H9 (cell line): ENCODE measurements at regions not wholly inside any gene's neighbourhood (a gene's known extent, or its start where the extent isn't known, plus 50 kb on each side); places are given as distances from the start of the nearest gene placed in this dataset.

Source experiments
- DNase-seq: peaks from one replicate; pipeline ENCODE4 v3.0.0-alpha.2; 2017
- H2AFZ ChIP-seq: one replicate; pipeline ENCODE4 v1.6.1; 2013; ENCODE audit warnings: mild to moderate bottlenecking, low read length, control low read depth, moderate library complexity
- H2AK5ac ChIP-seq: 2 replicates; pipeline ENCODE4 v1.6.1; 2013; ENCODE audit warnings: low read length, control low read depth, mixed read lengths; ENCODE audit not compliant: insufficient read length
- H2BK120ac ChIP-seq: one replicate; pipeline ENCODE4 v1.6.1; 2013; ENCODE audit warnings: low read depth, mild to moderate bottlenecking, low read length, control low read depth, inconsistent platforms; ENCODE audit not compliant: poor library complexity, severe bottlenecking
- H2BK12ac ChIP-seq: 2 replicates; pipeline ENCODE4 v1.6.1; 2013; ENCODE audit warnings: low read length, control low read depth, mixed read lengths, low read depth; ENCODE audit not compliant: insufficient read length
- H2BK15ac ChIP-seq: 2 replicates; pipeline ENCODE4 v1.6.1; 2013; ENCODE audit warnings: low read depth, low read length, control low read depth
- H2BK20ac ChIP-seq: one replicate; pipeline ENCODE4 v1.6.1; 2013; ENCODE audit warnings: low read depth, mild to moderate bottlenecking, low read length, control low read depth, inconsistent platforms; ENCODE audit not compliant: poor library complexity, severe bottlenecking
- H2BK5ac ChIP-seq: 2 replicates; pipeline ENCODE4 v1.6.1; 2013; ENCODE audit warnings: low read length, control low read depth, mixed read lengths; ENCODE audit not compliant: insufficient read length
- H3K14ac ChIP-seq: 2 replicates; pipeline ENCODE4 v1.6.1; 2013; ENCODE audit warnings: low read length, control low read depth; ENCODE audit not compliant: insufficient read depth
- H3K18ac ChIP-seq: 2 replicates; pipeline ENCODE4 v1.6.1; 2013; ENCODE audit warnings: low read depth, mild to moderate bottlenecking, mixed read lengths, low read length, control low read depth; ENCODE audit not compliant: insufficient read length
- H3K23ac ChIP-seq: 2 replicates; pipeline ENCODE4 v1.6.1; 2013; ENCODE audit warnings: low read length, control low read depth, mixed read lengths, low read depth; ENCODE audit not compliant: insufficient read length
- H3K23me2 ChIP-seq: 2 replicates; pipeline ENCODE4 v1.6.1; 2013; ENCODE audit warnings: low read depth, mild to moderate bottlenecking, mixed read lengths, low read length, control low read depth; ENCODE audit not compliant: insufficient read length, poor library complexity, severe bottlenecking
- H3K27ac ChIP-seq: 2 replicates; pipeline ENCODE4 v1.5.1; 2013; ENCODE audit warnings: low read length, control low read depth, mixed read lengths, low read depth; ENCODE audit not compliant: insufficient read length
- H3K27me3 ChIP-seq: 2 replicates; pipeline ENCODE4 v1.6.1; 2013; ENCODE audit warnings: low read length, control low read depth, inconsistent platforms; ENCODE audit not compliant: insufficient read depth
- H3K4ac ChIP-seq: 2 replicates; pipeline ENCODE4 v1.6.1; 2013; ENCODE audit warnings: low read depth, mild to moderate bottlenecking, control low read depth, inconsistent platforms, low read length, moderate library complexity
- H3K4me1 ChIP-seq: 2 replicates; pipeline ENCODE4 v1.6.1; 2013; ENCODE audit warnings: low read length, control low read depth, inconsistent platforms; ENCODE audit not compliant: insufficient read depth
- H3K4me2 ChIP-seq: 2 replicates; pipeline ENCODE4 v1.6.1; 2013; ENCODE audit warnings: low read length, control low read depth, mixed read lengths; ENCODE audit not compliant: insufficient read length, insufficient read depth
- H3K56ac ChIP-seq: 2 replicates; pipeline ENCODE4 v1.6.1; 2013; ENCODE audit warnings: low read depth, mild to moderate bottlenecking, mixed read lengths, low read length, control low read depth; ENCODE audit not compliant: insufficient read length
- H3K79me1 ChIP-seq: 2 replicates; pipeline ENCODE4 v1.6.1; 2013; ENCODE audit warnings: low read depth, mild to moderate bottlenecking, moderate library complexity, low read length, control low read depth, inconsistent platforms; ENCODE audit not compliant: insufficient read depth, poor library complexity, severe bottlenecking
- H3K79me2 ChIP-seq: 2 replicates; pipeline ENCODE4 v1.6.1; 2013; ENCODE audit warnings: low read length, control low read depth, inconsistent platforms; ENCODE audit not compliant: insufficient read depth
- H3K9ac ChIP-seq: 2 replicates; pipeline ENCODE4 v1.6.1; 2013; ENCODE audit warnings: low read length, control low read depth, mixed read lengths; ENCODE audit not compliant: insufficient read length; ENCODE audit errors: extremely low read depth
- H3K9me3 ChIP-seq: one replicate; pipeline ENCODE4 v1.6.1; 2013; ENCODE audit warnings: low read depth, low read length, inconsistent platforms; ENCODE audit not compliant: control insufficient read depth
- H3T11ph ChIP-seq: one replicate; pipeline ENCODE4 v1.6.1; 2013; ENCODE audit warnings: mild to moderate bottlenecking, low read length, control low read depth, inconsistent platforms
- H4K20me1 ChIP-seq: one replicate; pipeline ENCODE4 v1.6.1; 2013; ENCODE audit not compliant: control insufficient read depth, insufficient read length, insufficient read depth
- H4K5ac ChIP-seq: 2 replicates; pipeline ENCODE4 v1.6.1; 2013; ENCODE audit warnings: low read depth, mild to moderate bottlenecking, mixed read lengths, low read length, control low read depth; ENCODE audit not compliant: insufficient read length
- H4K8ac ChIP-seq: replicated peaks from 2 replicates; pipeline ENCODE4 v1.6.1; 2013; ENCODE audit warnings: low read length, control low read depth, mixed read lengths, low read depth; ENCODE audit not compliant: insufficient read length
- H4K91ac ChIP-seq: 2 replicates; pipeline ENCODE4 v1.6.1; 2013; ENCODE audit warnings: low read depth, mild to moderate bottlenecking, moderate library complexity, mixed read lengths, low read length, control low read depth; ENCODE audit not compliant: insufficient read length
- H3K27ac Mint-ChIP-seq, 3 experiments: 2 replicates in 2 of 3; 3 replicates in 1 of 3; pipeline ENCODE4 v1.8.0; 2020 to 2021; ENCODE audit warnings: mixed read lengths in 3 of 3, mild to moderate bottlenecking in 1 of 3, moderate library complexity in 1 of 3
- H3K27me3 Mint-ChIP-seq: 2 replicates; pipeline ENCODE4 v1.8.0; 2021; ENCODE audit warnings: low read depth, mild to moderate bottlenecking, moderate library complexity, mixed read lengths
- H3K36me3 Mint-ChIP-seq, 3 experiments: 2 replicates in 2 of 3; 3 replicates in 1 of 3; pipeline ENCODE4 v1.8.0; 2020 to 2021; ENCODE audit warnings: low read depth in 3 of 3, mixed read lengths in 3 of 3; ENCODE audit not compliant: insufficient read depth in 1 of 3
- H3K4me1 Mint-ChIP-seq, 2 experiments: 2 replicates each; pipeline ENCODE4 v1.8.0; 2020; ENCODE audit warnings: mixed read lengths in 2 of 2
- H3K4me3 Mint-ChIP-seq, 2 experiments: 2 replicates in 1 of 2; 3 replicates in 1 of 2; pipeline ENCODE4 v1.8.0; 2020 to 2021; ENCODE audit warnings: mild to moderate bottlenecking in 2 of 2, mixed read lengths in 2 of 2, moderate library complexity in 1 of 2
- H3K9me3 Mint-ChIP-seq, 2 experiments: 2 replicates in 1 of 2; 3 replicates in 1 of 2; pipeline ENCODE4 v1.8.0; 2020; ENCODE audit warnings: mild to moderate bottlenecking in 2 of 2, mixed read lengths in 2 of 2, moderate library complexity in 1 of 2
- CTCF ChIP-seq: fragments of 200-600 bp; sonication (generic); conservative IDR thresholded peaks from 3 replicates; pipeline ENCODE4 v1.8.0; 2021; ENCODE audit warnings: antibody characterized with exemption, mild to moderate bottlenecking
- WGBS: extraction: QIAGEN DNeasy Blood & Tissue Kit; methylation state at CpG from one replicate; pipeline ENCODE4 v1.1.7; 2013; ENCODE audit warnings: missing lambda C conversion rate, low lambda C conversion rate, mixed read lengths; ENCODE audit not compliant: insufficient read length; ENCODE audit errors: extremely low coverage; 5-methylcytosine and 5-hydroxymethylcytosine counted together

- Histone ChIP-seq H2AK5ac (no peak overlapping the region), H2BK5ac (no peak overlapping the region), H2BK12ac (no peak overlapping the region), H2BK15ac (no peak overlapping the region), H3K79me1 (no peaks in the 10 kb centered on the region), H2AFZ (no peak overlapping the region), H3K18ac (no peak overlapping the region), H4K5ac (no peak overlapping the region), H3K23me2 (no peaks in the 10 kb centered on the region), H3T11ph (no peak overlapping the region), H3K9me3 (no peaks in the 10 kb centered on the region), H3K79me2 (no peaks in the 10 kb centered on the region), H2BK120ac (no peak overlapping the region), H2BK20ac (no peak overlapping the region), H3K9ac (no peak overlapping the region), H3K4me1 (no peaks in the 10 kb centered on the region), H3K14ac (no peak overlapping the region), H3K23ac (no peak overlapping the region), H4K8ac (no peak overlapping the region), H4K91ac (no peak overlapping the region), H3K27me3 (no peaks in the 10 kb centered on the region), H4K20me1 (peaks cover 2% of the 10 kb centered on the region), H3K56ac (no peak overlapping the region), H3K27ac (no peak overlapping the region), H3K4ac (no peak overlapping the region), H3K4me2 (no peak overlapping the region)
- H3K4me1 Mint-ChIP-seq = peaks cover 0 to 4% of the 10 kb centered on the region in 2 experiments; a peak in 2 of 4 replicates
- peaks cover 3 to 6% of the 10 kb centered on the region in 2 experiments; a peak in 3 of 5 replicates for H3K9me3 Mint-ChIP-seq
- WGBS = no CpG with 5 or more reads among the region's 16 CpGs
- DNase-seq = no peak
- 0 out of 7 replicates have a peak overlapping the region, but pooled peaks of 1 of the 3 experiments have one; percentile 44 for H3K27ac Mint-ChIP-seq
- no peak for TF ChIP-seq CTCF
- no peaks in the 10 kb centered on the region for H3K36me3 Mint-ChIP-seq
- H3K4me3 Mint-ChIP-seq = no peak overlapping the region
- peaks cover 20% of the 10 kb centered on the region for H3K27me3 Mint-ChIP-seq
Observed at GRCh38 chr1:5495596-5496410, 496.4 kb downstream of the NPHP4 start.
